Kidney epithelial cell (primary cell): ENCODE measurements at regions not wholly inside any gene's neighbourhood (a gene's known extent, or its start where the extent isn't known, plus 50 kb on each side); places are given as distances from the start of the nearest gene placed in this dataset.
"Not testable (repeated sequence)": the region's sequence is repeated elsewhere in the genome, so short reads cannot be mapped to it uniquely, and the experiment has no call there.

Source experiments
- DNase-seq: peaks from one replicate; pipeline ENCODE4 v3.0.0-alpha.2; 2010; ENCODE audit warnings: low read depth
- H3K27me3 ChIP-seq: 2 replicates; pipeline ENCODE4 v1.6.0; 2011; ENCODE audit warnings: low read length; ENCODE audit not compliant: control insufficient read depth, insufficient read depth
- H3K36me3 ChIP-seq: 2 replicates; pipeline ENCODE4 v1.5.1; 2011; ENCODE audit warnings: low read length; ENCODE audit not compliant: control insufficient read depth, insufficient read depth
- H3K4me3 ChIP-seq: 2 replicates; pipeline ENCODE4 v1.5.1; 2011; ENCODE audit warnings: low read depth, mild to moderate bottlenecking, control low read depth, low read length
- TF ChIP-seq, protein P1 (sequence below): IDR thresholded peaks from 2 replicates; pipeline ENCODE4 v1.5.1; 2011; ENCODE audit warnings: mild to moderate bottlenecking, moderate library complexity, low read length, control low read depth, inconsistent platforms; ENCODE audit not compliant: insufficient read depth, poor library complexity, severe bottlenecking

DNA sequence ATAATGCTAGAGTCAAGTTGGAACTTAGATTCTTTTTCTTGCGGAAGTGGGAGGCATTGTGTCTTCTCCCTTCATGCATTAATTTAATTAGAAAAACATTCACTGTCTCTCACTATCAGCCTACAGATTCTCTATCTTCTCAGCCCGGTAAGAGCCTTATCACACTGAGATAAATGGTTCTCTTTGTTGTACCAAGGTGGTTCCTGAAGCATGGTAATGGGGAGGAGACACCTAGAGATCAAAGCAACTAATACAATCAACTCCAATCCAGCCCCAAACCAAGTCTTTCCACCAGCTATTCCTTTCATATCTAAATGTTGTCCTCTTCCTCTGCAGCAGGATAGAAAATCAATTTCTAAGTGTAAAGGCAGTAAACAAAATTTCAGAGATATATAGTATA lies 210.8 kb downstream of the DAD1 start:
- TF ChIP-seq, protein P1, sequence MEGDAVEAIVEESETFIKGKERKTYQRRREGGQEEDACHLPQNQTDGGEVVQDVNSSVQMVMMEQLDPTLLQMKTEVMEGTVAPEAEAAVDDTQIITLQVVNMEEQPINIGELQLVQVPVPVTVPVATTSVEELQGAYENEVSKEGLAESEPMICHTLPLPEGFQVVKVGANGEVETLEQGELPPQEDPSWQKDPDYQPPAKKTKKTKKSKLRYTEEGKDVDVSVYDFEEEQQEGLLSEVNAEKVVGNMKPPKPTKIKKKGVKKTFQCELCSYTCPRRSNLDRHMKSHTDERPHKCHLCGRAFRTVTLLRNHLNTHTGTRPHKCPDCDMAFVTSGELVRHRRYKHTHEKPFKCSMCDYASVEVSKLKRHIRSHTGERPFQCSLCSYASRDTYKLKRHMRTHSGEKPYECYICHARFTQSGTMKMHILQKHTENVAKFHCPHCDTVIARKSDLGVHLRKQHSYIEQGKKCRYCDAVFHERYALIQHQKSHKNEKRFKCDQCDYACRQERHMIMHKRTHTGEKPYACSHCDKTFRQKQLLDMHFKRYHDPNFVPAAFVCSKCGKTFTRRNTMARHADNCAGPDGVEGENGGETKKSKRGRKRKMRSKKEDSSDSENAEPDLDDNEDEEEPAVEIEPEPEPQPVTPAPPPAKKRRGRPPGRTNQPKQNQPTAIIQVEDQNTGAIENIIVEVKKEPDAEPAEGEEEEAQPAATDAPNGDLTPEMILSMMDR: no peak
- no peak for DNase-seq
- no peaks in the 10 kb centered on the region for H3K36me3 ChIP-seq

DNA sequence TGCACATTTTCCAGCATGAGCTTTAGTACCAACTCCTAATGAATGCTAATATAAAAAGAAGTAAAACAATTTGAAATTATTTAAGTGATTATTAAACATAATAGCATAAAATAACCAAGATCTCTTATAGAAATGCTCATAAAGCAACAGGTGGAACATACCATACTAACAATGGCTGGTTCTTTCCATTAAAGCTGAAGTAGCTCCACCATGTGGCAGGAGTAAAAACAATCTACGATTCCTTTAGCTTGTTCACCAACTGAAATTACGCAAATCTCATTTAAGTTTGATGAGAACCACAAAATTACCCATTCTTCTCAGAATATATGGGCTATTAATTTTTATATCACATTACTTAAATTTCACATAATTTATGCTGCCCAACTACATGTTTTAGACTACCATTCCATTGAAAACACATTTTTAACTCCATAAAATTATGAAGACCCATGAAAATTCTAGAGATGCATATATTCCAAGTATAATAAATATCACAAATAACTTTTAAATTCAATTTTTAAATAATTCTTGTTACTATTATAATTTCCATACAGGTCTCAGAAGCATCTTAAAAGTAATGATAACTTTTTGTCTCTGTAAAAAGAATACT lies 213.6 kb downstream of the DAD1 start:
- TF ChIP-seq, protein P1: peak; percentile 56
- no peak overlapping the region for H3K4me3 ChIP-seq
- no peaks in the 10 kb centered on the region for H3K36me3 ChIP-seq
- DNase-seq: no peak
- no peaks in the 10 kb centered on the region for H3K27me3 ChIP-seq

More for the DNA sequence above, 210.8 kb downstream of the DAD1 start:
- Histone ChIP-seq H3K27me3 (no peaks in the 10 kb centered on the region), H3K4me3 (no peak overlapping the region)

DNA sequence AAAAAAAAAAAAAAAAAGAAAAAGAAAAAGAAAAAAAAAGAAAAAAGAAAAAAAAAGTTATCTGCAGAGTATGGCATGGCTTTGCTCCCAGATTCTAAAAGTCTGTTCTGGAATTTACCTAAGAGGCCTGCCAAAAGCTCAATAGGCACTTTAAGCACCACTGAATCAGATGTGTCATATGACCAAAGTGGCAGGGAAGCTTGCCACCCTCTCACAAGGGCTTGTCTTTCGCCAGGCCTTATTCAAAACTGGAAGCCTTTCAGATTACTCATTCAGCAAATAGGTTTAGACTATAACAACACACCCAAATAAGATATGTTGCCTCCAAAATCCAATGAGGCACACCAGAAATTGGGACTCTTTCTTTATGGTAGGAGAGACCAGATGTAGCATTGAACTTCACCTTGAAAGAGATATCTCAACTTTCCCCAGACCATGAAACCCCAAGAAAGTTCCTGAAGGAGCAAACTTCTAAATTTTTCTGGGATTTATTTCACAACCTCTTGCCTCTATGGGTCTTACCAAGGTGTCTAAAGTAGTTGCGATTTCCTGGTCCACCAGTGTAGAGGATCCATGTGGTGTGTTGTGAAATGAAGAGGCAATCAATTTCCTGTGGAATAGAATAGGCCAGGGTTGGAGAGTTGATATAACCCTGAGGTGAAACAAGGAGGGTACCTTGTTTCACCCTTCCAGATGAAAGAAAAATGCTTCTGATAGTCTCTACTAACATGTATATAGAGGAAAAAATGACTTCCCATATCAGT lies 218.8 kb downstream of the DAD1 start:
- TF ChIP-seq, protein P1: no peak
- no peak for DNase-seq
- Histone ChIP-seq H3K27me3 (no peaks in the 10 kb centered on the region), H3K36me3 (no peaks in the 10 kb centered on the region), H3K4me3 (no peak overlapping the region)

DNA sequence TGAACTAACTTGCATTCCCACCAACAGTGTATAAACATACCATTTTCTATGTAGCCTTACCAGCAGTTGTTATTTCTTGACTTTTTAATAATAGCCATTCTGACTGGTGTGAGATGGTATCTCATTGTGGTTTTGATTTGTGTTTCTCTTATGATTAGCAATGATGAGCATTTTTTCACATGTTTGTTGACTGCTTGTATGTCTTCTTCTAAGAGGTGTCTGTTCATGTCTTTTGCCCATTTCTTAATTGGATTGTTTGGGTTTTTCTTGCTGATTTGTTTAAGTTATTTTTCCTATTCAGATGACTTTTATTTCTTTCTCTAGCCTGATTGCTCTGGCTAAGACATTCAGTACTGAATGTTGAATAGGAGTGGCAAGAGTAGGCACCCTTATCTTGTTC lies 230.3 kb downstream of the DAD1 start:
- H3K4me3 ChIP-seq: no peak overlapping the region
- DNase-seq: no peak
- no peaks in the 10 kb centered on the region for H3K27me3 ChIP-seq
- no peaks in the 10 kb centered on the region for H3K36me3 ChIP-seq
- TF ChIP-seq, protein P1: no peak

DNA sequence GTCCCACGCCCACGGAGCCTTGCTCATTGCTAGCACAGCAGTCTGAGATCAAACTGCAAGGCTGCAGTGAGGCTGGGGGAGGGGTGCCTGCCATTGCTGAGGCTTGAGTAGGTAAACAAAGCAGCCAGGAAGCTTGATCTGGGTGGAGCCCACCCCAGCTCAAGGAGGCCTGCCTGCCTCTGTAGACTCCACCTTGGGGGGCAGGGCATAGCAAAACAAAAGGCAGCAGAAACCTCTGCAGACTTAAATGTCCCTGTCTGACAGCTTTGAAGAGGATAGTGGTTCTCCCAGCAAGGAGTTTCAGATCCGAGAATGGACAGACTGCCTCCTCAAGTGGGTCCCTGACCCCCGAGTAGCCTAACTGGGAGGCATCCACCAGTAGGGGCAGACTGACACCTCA lies 239.7 kb downstream of the DAD1 start:
- not testable (repeated sequence) for H3K36me3 ChIP-seq, DNase-seq, H3K27me3 ChIP-seq, H3K4me3 ChIP-seq

DNA sequence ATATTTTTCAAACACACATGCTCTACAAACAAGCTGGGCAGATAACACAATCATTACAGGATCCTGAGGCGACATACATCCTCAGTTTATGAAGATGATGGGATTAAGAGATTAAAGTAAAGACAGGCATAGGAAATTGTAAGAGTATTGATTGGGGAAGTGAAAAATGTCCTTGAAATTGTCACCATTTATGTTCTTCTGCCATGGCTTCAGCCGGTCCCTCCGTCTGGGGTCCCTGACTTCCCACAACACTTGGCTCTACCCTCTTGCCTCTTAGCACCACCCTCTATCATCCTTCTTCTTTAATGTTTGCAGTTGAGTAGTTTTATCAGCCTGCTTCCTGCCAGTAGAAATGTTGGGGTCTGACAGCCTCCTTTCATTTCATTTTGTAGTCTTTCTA lies 244.4 kb downstream of the DAD1 start:
- TF ChIP-seq, protein P1: no peak
- no peaks in the 10 kb centered on the region for H3K36me3 ChIP-seq
- DNase-seq: no peak
- no peaks in the 10 kb centered on the region for H3K27me3 ChIP-seq
- H3K4me3 ChIP-seq: no peak overlapping the region

DNA sequence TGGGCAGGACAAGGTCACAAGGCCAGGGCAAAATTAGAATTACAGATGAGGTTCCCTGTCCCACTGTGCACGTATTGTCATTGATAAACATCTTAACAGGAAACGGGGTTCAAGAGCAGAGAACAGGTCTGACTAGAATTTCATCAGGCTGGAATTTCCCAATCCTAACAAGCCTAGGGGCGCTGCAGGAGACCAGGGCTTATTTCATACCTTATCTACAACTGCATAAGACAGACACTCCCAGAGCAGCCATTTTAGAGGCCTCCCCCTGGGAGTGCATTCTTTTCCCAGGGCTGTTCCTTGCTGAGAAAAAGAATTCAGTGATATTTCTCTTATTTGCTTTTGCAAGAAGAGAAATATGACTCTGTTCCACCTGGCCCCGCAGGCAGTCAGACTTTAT lies 244.8 kb downstream of the DAD1 start:
- DNase-seq: not testable (repeated sequence)

More for the DNA sequence above, 244.8 kb downstream of the DAD1 start:
- H3K4me3 ChIP-seq, H3K27me3 ChIP-seq, H3K36me3 ChIP-seq: not testable (repeated sequence)
